Esophagus muscularis mucosa (tissue), 4 donors: ENCODE measurements at regions not wholly inside any gene's neighbourhood (a gene's known extent, or its start where the extent isn't known, plus 50 kb on each side); places are given as distances from the start of the nearest gene placed in this dataset.

Experiments
- DNase-seq: peaks from one replicate; pipeline ENCODE4 v3.0.0-alpha.2; 2017; ENCODE audit errors: extremely low spot score
- H3K27ac ChIP-seq, 4 donors: fragments of 200-600 bp; sonication (generic); replicated peaks in 1 of 4; 1 replicate in 3 of 4; 2 replicates in 1 of 4; pipeline ENCODE4 v1.5.1; 2016 to 2019; ENCODE audit warnings: mild to moderate bottlenecking in 1 of 4
- H3K27me3 ChIP-seq, 4 donors: fragments of 200-600 bp; sonication (generic); one replicate each; pipeline versions ENCODE4 v1.5.1 to v1.6.0; 2016 to 2019
- H3K36me3 ChIP-seq, 4 donors: fragments of 200-600 bp; sonication (generic); one replicate each; pipeline ENCODE4 v1.5.1; 2016 to 2019
- H3K4me1 ChIP-seq, 4 donors: fragments of 200-600 bp; sonication (generic); one replicate each; pipeline ENCODE4 v1.5.1; 2016 to 2019
- H3K4me3 ChIP-seq, 4 donors: fragments of 200-600 bp; sonication (generic); 1 replicate in 2 of 4; 2 replicates in 2 of 4; pipeline ENCODE4 v1.5.1; 2016 to 2019; ENCODE audit warnings: mild to moderate bottlenecking in 4 of 4, moderate library complexity in 1 of 4
- H3K9me3 ChIP-seq, 4 donors: fragments of 200-600 bp; sonication (generic); 1 replicate in 3 of 4; 2 replicates in 1 of 4; pipeline ENCODE4 v1.5.1; 2016 to 2019
- CTCF ChIP-seq, 3 experiments: fragments of 200-600 bp in 2 of 3; fragments of 450-650 bp in 1 of 3; sonication (generic) in 2 of 3; IDR thresholded peaks; one replicate each; pipeline ENCODE4 v1.5.1; 2017 to 2019; ENCODE audit warnings: antibody characterized with exemption in 3 of 3, mild to moderate bottlenecking in 2 of 3, moderate library complexity in 1 of 3
- EP300 ChIP-seq: sonication (generic); formaldehyde crosslinking; IDR thresholded peaks from one replicate; pipeline ENCODE4 v1.6.1; 2017; ENCODE audit warnings: antibody characterized with exemption
- POLR2A ChIP-seq: fragments of 450-650 bp; IDR thresholded peaks from one replicate; pipeline ENCODE4 v1.6.1; 2017; ENCODE audit warnings: antibody characterized with exemption, moderate library complexity, mild to moderate bottlenecking, low read depth
- POLR2AphosphoS5 ChIP-seq, 2 donors: sonication (generic); formaldehyde crosslinking; IDR thresholded peaks; one replicate each; pipeline ENCODE4 v1.6.1; 2017; ENCODE audit warnings: antibody characterized with exemption in 2 of 2
- WGBS: methylation state at CpG from one replicate; pipeline ENCODE4 v1.1.5; 2018; 5-methylcytosine and 5-hydroxymethylcytosine counted together
- intact Hi-C: fragments of 100-400 bp; cut with DNase I; formaldehyde crosslinking; loops from one replicate; pipeline ENCODE4 v1.15.1; 2023

GRCh38 chr6:10098756-10099528 is 315.9 kb downstream of the TFAP2A start:
- no peak for TF ChIP-seq POLR2A
- no peak for TF ChIP-seq POLR2AphosphoS5 (IDR thresholded peaks at IDR 0.05)
- no peak for TF ChIP-seq EP300
- no peak for TF ChIP-seq CTCF (IDR thresholded peaks at IDR 0.05)
- intact Hi-C loops, result no loop called here
- Histone ChIP-seq H3K4me3 (no peak overlapping the region), H3K27ac (no peak overlapping the region), H3K9me3 (no peaks in the 10 kb centered on the region), H3K27me3 (no peaks in the 10 kb centered on the region), H3K36me3 (no peaks in the 10 kb centered on the region), H3K4me1 (no peaks in the 10 kb centered on the region)
- no peak for DNase-seq
- WGBS, result 51% methylated on average over 23 of the region's 27 CpGs

GRCh38 chr6:10093282-10093681 is 321.6 kb downstream of the TFAP2A start:
- Histone ChIP-seq H3K27ac (no peak overlapping the region), H3K27me3 (no peaks in the 10 kb centered on the region), H3K36me3 (no peaks in the 10 kb centered on the region), H3K9me3 (peaks cover 0 to 6% (median 2%) of the 10 kb centered on the region in 4 donors), H3K4me3 (no peak overlapping the region), H3K4me1 (no peaks in the 10 kb centered on the region)
- 78% methylated on average over 5 of the region's 5 CpGs for WGBS
- no peak for TF ChIP-seq EP300
- TF ChIP-seq POLR2A, result no peak
- TF ChIP-seq POLR2AphosphoS5 (IDR thresholded peaks at IDR 0.05), result no peak
- TF ChIP-seq CTCF (IDR thresholded peaks at IDR 0.05), result no peak
- intact Hi-C loops, result no loop called here
- no peak for DNase-seq

GRCh38 chr6:10084111-10084986 is 330.5 kb downstream of the TFAP2A start:
- no peak for TF ChIP-seq EP300
- no peak for TF ChIP-seq CTCF (IDR thresholded peaks at IDR 0.05)
- no peak for TF ChIP-seq POLR2A
- TF ChIP-seq POLR2AphosphoS5 (IDR thresholded peaks at IDR 0.05), result no peak
- H3K4me3 ChIP-seq, result no peak overlapping the region
- 84% methylated on average over 12 of the region's 14 CpGs for WGBS
- H3K36me3 ChIP-seq, result no peaks in the 10 kb centered on the region
- DNase-seq, result no peak
- no peaks in the 10 kb centered on the region for H3K9me3 ChIP-seq
- H3K27me3 ChIP-seq, result no peaks in the 10 kb centered on the region
- no peaks in the 10 kb centered on the region for H3K4me1 ChIP-seq
- no peak overlapping the region for H3K27ac ChIP-seq
- intact Hi-C loops, result no loop called here

- H3K36me3 ChIP-seq, result no peaks in the 10 kb centered on the region
- no peaks in the 10 kb centered on the region for H3K9me3 ChIP-seq
- no peak overlapping the region for H3K27ac ChIP-seq
- H3K4me1 ChIP-seq, result no peaks in the 10 kb centered on the region
- intact Hi-C loops, result no loop called here
- WGBS, result 52% methylated on average over 1 of the region's 1 CpG
- TF ChIP-seq CTCF (IDR thresholded peaks at IDR 0.05) (no peak), POLR2A (no peak), POLR2AphosphoS5 (IDR thresholded peaks at IDR 0.05) (no peak), EP300 (no peak)
- DNase-seq, result no peak
- no peak overlapping the region for H3K4me3 ChIP-seq
- no peaks in the 10 kb centered on the region for H3K27me3 ChIP-seq
Measured at GRCh38 chr6:10082385-10082784, 332.5 kb downstream of the TFAP2A start.
